ENCODE measurements at regions not wholly inside any gene's neighbourhood (a gene's known extent, or its start where the extent isn't known, plus 50 kb on each side); places are given as distances from the start of the nearest gene placed in this dataset.

DNA sequence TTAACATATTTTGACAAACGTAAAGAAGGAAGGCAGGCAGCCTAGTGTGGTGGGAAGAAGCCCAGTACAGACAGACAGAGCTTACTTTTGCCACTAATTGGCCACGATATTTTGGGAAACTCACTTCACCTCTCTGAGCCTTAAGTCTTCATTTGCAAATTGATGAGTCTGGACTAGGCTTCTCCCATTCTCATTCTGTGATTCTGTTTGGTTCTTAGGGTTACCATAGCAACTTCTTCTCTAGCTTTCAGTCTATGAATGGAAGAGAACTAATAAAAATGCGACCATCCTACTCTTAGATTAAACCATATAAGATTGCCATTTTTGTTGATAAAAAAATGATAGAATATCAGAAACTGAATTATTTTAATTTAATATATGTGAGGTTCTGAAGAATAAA lies 210.5 kb downstream of the SNAPC1 start:
- Histone ChIP-seq H4K20me1 (ENCODE audit: control insufficient read depth, insufficient read depth, insufficient read length) (no peaks in the 10 kb centered on the region), H2BK120ac (ENCODE audit: low read depth, low read length, poor library complexity, severe bottlenecking) (no peak overlapping the region)

More for the DNA sequence above, 210.5 kb downstream of the SNAPC1 start:
- H3K18ac ChIP-seq (ENCODE audit: insufficient read length, low read depth, low read length) = no peak overlapping the region
- H4K91ac ChIP-seq (ENCODE audit: insufficient read length, low read depth, low read length) = no peak overlapping the region
- no peaks in the 10 kb centered on the region for H3K9me3 ChIP-seq (ENCODE audit: control insufficient read depth, low read depth, low read length)
- no peak overlapping the region for H3K23ac ChIP-seq (ENCODE audit: insufficient read length, low read depth, low read length)
- peaks cover 2% of the 10 kb centered on the region; the same call in 1 of the 2 replicates for H3K4me1 ChIP-seq (ENCODE audit: insufficient read depth, low read length)
- H3T11ph ChIP-seq (ENCODE audit: low read length) = no peak overlapping the region
- H3K4me3 Mint-ChIP-seq = no peak overlapping the region
- no peak overlapping the region for H2BK15ac ChIP-seq (ENCODE audit: low read depth, low read length)
- no peak overlapping the region for H2AK5ac ChIP-seq (ENCODE audit: insufficient read length, low read length)
- no peak overlapping the region for H3K9ac ChIP-seq (ENCODE audit: extremely low read depth, insufficient read length, low read length)
- H2BK12ac ChIP-seq (ENCODE audit: insufficient read length, low read depth, low read length) = no peak overlapping the region
- TF ChIP-seq, protein P1, sequence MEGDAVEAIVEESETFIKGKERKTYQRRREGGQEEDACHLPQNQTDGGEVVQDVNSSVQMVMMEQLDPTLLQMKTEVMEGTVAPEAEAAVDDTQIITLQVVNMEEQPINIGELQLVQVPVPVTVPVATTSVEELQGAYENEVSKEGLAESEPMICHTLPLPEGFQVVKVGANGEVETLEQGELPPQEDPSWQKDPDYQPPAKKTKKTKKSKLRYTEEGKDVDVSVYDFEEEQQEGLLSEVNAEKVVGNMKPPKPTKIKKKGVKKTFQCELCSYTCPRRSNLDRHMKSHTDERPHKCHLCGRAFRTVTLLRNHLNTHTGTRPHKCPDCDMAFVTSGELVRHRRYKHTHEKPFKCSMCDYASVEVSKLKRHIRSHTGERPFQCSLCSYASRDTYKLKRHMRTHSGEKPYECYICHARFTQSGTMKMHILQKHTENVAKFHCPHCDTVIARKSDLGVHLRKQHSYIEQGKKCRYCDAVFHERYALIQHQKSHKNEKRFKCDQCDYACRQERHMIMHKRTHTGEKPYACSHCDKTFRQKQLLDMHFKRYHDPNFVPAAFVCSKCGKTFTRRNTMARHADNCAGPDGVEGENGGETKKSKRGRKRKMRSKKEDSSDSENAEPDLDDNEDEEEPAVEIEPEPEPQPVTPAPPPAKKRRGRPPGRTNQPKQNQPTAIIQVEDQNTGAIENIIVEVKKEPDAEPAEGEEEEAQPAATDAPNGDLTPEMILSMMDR (conservative IDR thresholded peaks at IDR 0.05) = no peak
- DNase-seq = no peak
- no peak overlapping the region for H3K27ac ChIP-seq (ENCODE audit: insufficient read length, low read depth, low read length)
- no peak overlapping the region for H2BK5ac ChIP-seq (ENCODE audit: insufficient read length, low read length)
- no CpG with 5 or more reads among the region's 3 CpGs for WGBS (ENCODE audit: extremely low coverage, insufficient read length, low lambda C conversion rate)
- peaks cover 23 to 29% of the 10 kb centered on the region in 2 experiments for H3K9me3 Mint-ChIP-seq
- H3K27me3 Mint-ChIP-seq (ENCODE audit: low read depth) = peaks cover 3% of the 10 kb centered on the region; the same call in 1 of the 2 replicates
- H4K5ac ChIP-seq (ENCODE audit: insufficient read length, low read depth, low read length) = no peak overlapping the region
- H3K4ac ChIP-seq (ENCODE audit: low read depth, low read length) = no peak overlapping the region
- no peaks in the 10 kb centered on the region for H3K27me3 ChIP-seq (ENCODE audit: insufficient read depth, low read length)
- H3K14ac ChIP-seq (ENCODE audit: insufficient read depth, low read length) = no peak overlapping the region
- H3K4me1 Mint-ChIP-seq = peaks cover 18 to 21% of the 10 kb centered on the region in 2 experiments
- peaks cover 11 to 27% (median 16%) of the 10 kb centered on the region in 3 experiments for H3K36me3 Mint-ChIP-seq (ENCODE audit: insufficient read depth in 1 of 3, low read depth in 3 of 3)
- no peak overlapping the region for H3K27ac Mint-ChIP-seq
- no peaks in the 10 kb centered on the region for H3K79me1 ChIP-seq (ENCODE audit: insufficient read depth, low read depth, low read length, poor library complexity, severe bottlenecking)
- H2BK20ac ChIP-seq (ENCODE audit: low read depth, low read length, poor library complexity, severe bottlenecking) = no peak overlapping the region
- no peak overlapping the region for H3K56ac ChIP-seq (ENCODE audit: insufficient read length, low read depth, low read length)
- no peak overlapping the region for H3K4me2 ChIP-seq (ENCODE audit: insufficient read depth, insufficient read length, low read length)
- H2AFZ ChIP-seq (ENCODE audit: low read length) = no peak overlapping the region
- no peaks in the 10 kb centered on the region for H3K23me2 ChIP-seq (ENCODE audit: insufficient read length, low read depth, low read length, poor library complexity, severe bottlenecking)
- no peak overlapping the region for H4K8ac ChIP-seq (replicated peaks; ENCODE audit: insufficient read length, low read depth, low read length)
- no peaks in the 10 kb centered on the region for H3K79me2 ChIP-seq (ENCODE audit: insufficient read depth, low read length)

All from H9 (cell line).